AG04449 (cell line): ENCODE measurements at regions not wholly inside any gene's neighbourhood (a gene's known extent, or its start where the extent isn't known, plus 50 kb on each side); places are given as distances from the start of the nearest gene placed in this dataset.

Source experiments
- CTCF ChIA-PET: fragments of 350-600 bp; formaldehyde crosslinking; extraction: SDS; loops from one replicate; lab custom pipeline; 2021; ENCODE audit warnings: antibody characterized with exemption; lab: Yijun Ruan, JAX
- POLR2A ChIA-PET: fragments of 400-600, 350-600 bp; formaldehyde crosslinking; extraction: SDS; loops from one replicate; lab custom pipeline; 2020; ENCODE audit warnings: antibody characterized with exemption, inconsistent platforms; lab: Yijun Ruan, JAX
- DNase-seq: peaks from one replicate; pipeline ENCODE4 v3.0.0-alpha.2; 2010; ENCODE audit warnings: low read depth, low spot score
- H3K4me3 ChIP-seq: 2 replicates; pipeline ENCODE4 v1.5.1; 2011; ENCODE audit warnings: low read depth, mild to moderate bottlenecking, control low read depth, low read length
- CTCF ChIP-seq: IDR thresholded peaks from one replicate; pipeline ENCODE4 v1.5.1; 2011; ENCODE audit warnings: mild to moderate bottlenecking, moderate library complexity, low read length, control low read depth, inconsistent platforms; ENCODE audit not compliant: insufficient read depth; ENCODE audit errors: missing control alignments

- POLR2A ChIA-PET: no interaction called here
- TF ChIP-seq CTCF: no peak
- CTCF ChIA-PET: interaction anchor here (1.1 to 1.7 kb wide), 3 partner anchors 15 to 516 kb away, joined by 5 to 6 read pairs (median 6); no protein-coding TSS in a partner anchor
- no peak overlapping the region for H3K4me3 ChIP-seq
- no peak for DNase-seq
These were observed 200.1 kb downstream of the BMP7 start for GRCh38 chr20:57066126-57066900.

- no peak for TF ChIP-seq CTCF
- CTCF ChIA-PET: interaction anchor here (0.7 to 1.0 kb wide), 2 partner anchors 73 to 519 kb away, joined by 3 read pairs; no protein-coding TSS in a partner anchor
- no peak overlapping the region for H3K4me3 ChIP-seq
- POLR2A ChIA-PET: no interaction called here
- DNase-seq: no peak
These were observed 197.0 kb downstream of the BMP7 start for GRCh38 chr20:57069442-57069841.

GRCh38 chr20:57070296-57070695 lies 196.1 kb downstream of the BMP7 start:
- no peak for TF ChIP-seq CTCF
- ChIA-PET CTCF (interaction anchor here (1.0 kb wide), 1 partner anchor 519 kb away, joined by 3 read pairs; no protein-coding TSS in a partner anchor), POLR2A (no interaction called here)
- no peak overlapping the region for H3K4me3 ChIP-seq
- DNase-seq: no peak

GRCh38 chr20:57071283-57071731 lies 195.1 kb downstream of the BMP7 start:
- ChIA-PET POLR2A (no interaction called here), CTCF (interaction anchor here (2.6 kb wide), 1 partner anchor 9 kb away, joined by 11 read pairs; no protein-coding TSS in a partner anchor)
- no peak overlapping the region for H3K4me3 ChIP-seq

GRCh38 chr20:57071954-57072583 lies 194.4 kb downstream of the BMP7 start:
- no peak for TF ChIP-seq CTCF
- POLR2A ChIA-PET: no interaction called here

More at GRCh38 chr20:57071283-57071731, 195.1 kb downstream of the BMP7 start:
- no peak for TF ChIP-seq CTCF
- DNase-seq: no peak

GRCh38 chr20:57073402-57073801 lies 193.0 kb downstream of the BMP7 start:
- no peak for TF ChIP-seq CTCF
- H3K4me3 ChIP-seq: no peak overlapping the region
- POLR2A ChIA-PET: no interaction called here
- CTCF ChIA-PET: interaction anchor here (2.6 kb wide), 1 partner anchor 11 kb away, joined by 11 read pairs; no protein-coding TSS in a partner anchor
- DNase-seq: no peak

More at GRCh38 chr20:57071954-57072583, 194.4 kb downstream of the BMP7 start:
- DNase-seq: no peak
- CTCF ChIA-PET: interaction anchor here (1.4 to 2.6 kb wide), 2 partner anchors 10 to 521 kb away, joined by 5 to 11 read pairs; no protein-coding TSS in a partner anchor
- no peak overlapping the region for H3K4me3 ChIP-seq
